HG03103 (cell line): ENCODE measurements at regions not wholly inside any gene's neighbourhood (a gene's known extent, or its start where the extent isn't known, plus 50 kb on each side); places are given as distances from the start of the nearest gene placed in this dataset.
"Not testable (repeated sequence)": the region's sequence is repeated elsewhere in the genome, so short reads cannot be mapped to it uniquely, and the experiment has no call there.

Source experiments
- ATAC-seq: cut with Tn5 transposase; IDR thresholded peaks from one replicate; pipeline ENCODE4 v1.9.1; 2021; ENCODE audit warnings: low read depth; ENCODE audit not compliant: unreplicated experiment

- ATAC-seq, result no peak
These were observed 517.7 kb upstream of the TBL1XR1 start for GRCh38 chr3:177714945-177715344.

GRCh38 chr3:177715980-177716379 lies 518.7 kb upstream of the TBL1XR1 start:
- no peak for ATAC-seq

- ATAC-seq, result not testable (repeated sequence)
These were observed 523.6 kb upstream of the TBL1XR1 start for GRCh38 chr3:177720927-177721326.

- no peak for ATAC-seq
These were observed 524.8 kb upstream of the TBL1XR1 start for GRCh38 chr3:177721864-177722785.

GRCh38 chr3:177724020-177724638 lies 526.8 kb upstream of the TBL1XR1 start:
- ATAC-seq, result no peak

GRCh38 chr3:177725165-177725564 lies 527.9 kb upstream of the TBL1XR1 start:
- ATAC-seq, result no peak

- no peak for ATAC-seq
These were observed 529.5 kb upstream of the TBL1XR1 start for GRCh38 chr3:177726807-177727206.

- ATAC-seq, result no peak
These were observed 532.8 kb upstream of the TBL1XR1 start for GRCh38 chr3:177729956-177730681.

GRCh38 chr3:177730814-177731213 lies 533.5 kb upstream of the TBL1XR1 start:
- no peak for ATAC-seq

- no peak for ATAC-seq
These were observed 534.5 kb upstream of the TBL1XR1 start for GRCh38 chr3:177731644-177732268.

GRCh38 chr3:177733233-177733632 lies 536.0 kb upstream of the TBL1XR1 start:
- no peak for ATAC-seq

- ATAC-seq, result no peak
These were observed 536.7 kb upstream of the TBL1XR1 start for GRCh38 chr3:177733936-177734335.

GRCh38 chr3:177735431-177735830 lies 538.1 kb upstream of the TBL1XR1 start:
- ATAC-seq, result no peak

- ATAC-seq, result no peak
These were observed 542.2 kb upstream of the TBL1XR1 start for GRCh38 chr3:177739461-177739860.

GRCh38 chr3:177740254-177740653 lies 543.0 kb upstream of the TBL1XR1 start:
- no peak for ATAC-seq

- ATAC-seq, result no peak
These were observed 545.0 kb upstream of the TBL1XR1 start for GRCh38 chr3:177742273-177742672.

- ATAC-seq, result no peak
These were observed 546.0 kb upstream of the TBL1XR1 start for GRCh38 chr3:177743173-177743890.

- no peak for ATAC-seq
These were observed 547.8 kb upstream of the TBL1XR1 start for GRCh38 chr3:177744873-177745606.

GRCh38 chr3:177745607-177746005 lies 548.3 kb upstream of the TBL1XR1 start:
- ATAC-seq, result no peak
